PFSK-1 (cell line): ENCODE measurements at regions not wholly inside any gene's neighbourhood (a gene's known extent, or its start where the extent isn't known, plus 50 kb on each side); places are given as distances from the start of the nearest gene placed in this dataset.

Experiments
- POLR2AphosphoS5 ChIP-seq: IDR thresholded peaks from 2 replicates; pipeline ENCODE4 v1.6.1; 2012; ENCODE audit warnings: low read depth, mild to moderate bottlenecking, control low read depth, low read length, moderate library complexity
- TF ChIP-seq, protein P1 (sequence below), 2 experiments: IDR thresholded peaks; 2 replicates each; pipeline versions ENCODE4 v1.6.1 to v1.8.0; 2011 to 2012; ENCODE audit warnings: low read depth in 2 of 2, low read length in 2 of 2, control low read depth in 1 of 2, inconsistent platforms in 1 of 2, mild to moderate bottlenecking in 1 of 2, moderate library complexity in 1 of 2; ENCODE audit not compliant: insufficient read depth in 1 of 2

DNA sequence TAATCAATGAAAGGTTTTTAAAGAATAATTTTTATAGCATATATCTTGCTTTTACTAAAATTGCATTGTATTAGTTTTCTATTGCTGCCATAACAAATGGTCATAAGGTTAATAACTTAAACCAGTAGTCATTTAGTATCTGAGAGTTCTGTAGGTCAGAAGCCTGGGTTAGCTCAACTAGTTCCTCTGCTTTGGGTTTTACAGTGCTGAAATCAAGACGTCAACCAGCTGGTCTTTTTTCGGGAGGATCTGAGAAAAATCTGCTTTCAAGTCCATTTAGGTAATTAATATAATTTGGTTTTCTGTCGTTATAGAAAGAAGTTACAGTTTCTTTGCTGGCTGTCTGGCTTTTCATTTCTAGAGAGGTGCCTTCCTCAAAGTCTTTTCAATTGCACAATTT lies 577.7 kb downstream of the MRPL39 start:
- TF ChIP-seq, protein P1, sequence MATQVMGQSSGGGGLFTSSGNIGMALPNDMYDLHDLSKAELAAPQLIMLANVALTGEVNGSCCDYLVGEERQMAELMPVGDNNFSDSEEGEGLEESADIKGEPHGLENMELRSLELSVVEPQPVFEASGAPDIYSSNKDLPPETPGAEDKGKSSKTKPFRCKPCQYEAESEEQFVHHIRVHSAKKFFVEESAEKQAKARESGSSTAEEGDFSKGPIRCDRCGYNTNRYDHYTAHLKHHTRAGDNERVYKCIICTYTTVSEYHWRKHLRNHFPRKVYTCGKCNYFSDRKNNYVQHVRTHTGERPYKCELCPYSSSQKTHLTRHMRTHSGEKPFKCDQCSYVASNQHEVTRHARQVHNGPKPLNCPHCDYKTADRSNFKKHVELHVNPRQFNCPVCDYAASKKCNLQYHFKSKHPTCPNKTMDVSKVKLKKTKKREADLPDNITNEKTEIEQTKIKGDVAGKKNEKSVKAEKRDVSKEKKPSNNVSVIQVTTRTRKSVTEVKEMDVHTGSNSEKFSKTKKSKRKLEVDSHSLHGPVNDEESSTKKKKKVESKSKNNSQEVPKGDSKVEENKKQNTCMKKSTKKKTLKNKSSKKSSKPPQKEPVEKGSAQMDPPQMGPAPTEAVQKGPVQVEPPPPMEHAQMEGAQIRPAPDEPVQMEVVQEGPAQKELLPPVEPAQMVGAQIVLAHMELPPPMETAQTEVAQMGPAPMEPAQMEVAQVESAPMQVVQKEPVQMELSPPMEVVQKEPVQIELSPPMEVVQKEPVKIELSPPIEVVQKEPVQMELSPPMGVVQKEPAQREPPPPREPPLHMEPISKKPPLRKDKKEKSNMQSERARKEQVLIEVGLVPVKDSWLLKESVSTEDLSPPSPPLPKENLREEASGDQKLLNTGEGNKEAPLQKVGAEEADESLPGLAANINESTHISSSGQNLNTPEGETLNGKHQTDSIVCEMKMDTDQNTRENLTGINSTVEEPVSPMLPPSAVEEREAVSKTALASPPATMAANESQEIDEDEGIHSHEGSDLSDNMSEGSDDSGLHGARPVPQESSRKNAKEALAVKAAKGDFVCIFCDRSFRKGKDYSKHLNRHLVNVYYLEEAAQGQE (IDR thresholded peaks at IDR 0.05; ENCODE audit: insufficient read depth in 1 of 2, low read depth in 2 of 2, low read length in 2 of 2), result no peak
- TF ChIP-seq POLR2AphosphoS5, result no peak
